Epithelial cell of proximal tubule (primary cell): ENCODE measurements at regions not wholly inside any gene's neighbourhood (a gene's known extent, or its start where the extent isn't known, plus 50 kb on each side); places are given as distances from the start of the nearest gene placed in this dataset.

Experiments
- DNase-seq: peaks from one replicate; pipeline ENCODE4 v3.0.0-alpha.2; 2011; ENCODE audit warnings: low read depth
- H3K4me3 ChIP-seq: 2 replicates; pipeline ENCODE4 v1.5.1; 2011; ENCODE audit warnings: low read depth, mild to moderate bottlenecking, low read length
- CTCF ChIP-seq: conservative IDR thresholded peaks from 2 replicates; pipeline ENCODE4 v1.5.1; 2012; ENCODE audit warnings: low read depth, mild to moderate bottlenecking, low read length

DNA sequence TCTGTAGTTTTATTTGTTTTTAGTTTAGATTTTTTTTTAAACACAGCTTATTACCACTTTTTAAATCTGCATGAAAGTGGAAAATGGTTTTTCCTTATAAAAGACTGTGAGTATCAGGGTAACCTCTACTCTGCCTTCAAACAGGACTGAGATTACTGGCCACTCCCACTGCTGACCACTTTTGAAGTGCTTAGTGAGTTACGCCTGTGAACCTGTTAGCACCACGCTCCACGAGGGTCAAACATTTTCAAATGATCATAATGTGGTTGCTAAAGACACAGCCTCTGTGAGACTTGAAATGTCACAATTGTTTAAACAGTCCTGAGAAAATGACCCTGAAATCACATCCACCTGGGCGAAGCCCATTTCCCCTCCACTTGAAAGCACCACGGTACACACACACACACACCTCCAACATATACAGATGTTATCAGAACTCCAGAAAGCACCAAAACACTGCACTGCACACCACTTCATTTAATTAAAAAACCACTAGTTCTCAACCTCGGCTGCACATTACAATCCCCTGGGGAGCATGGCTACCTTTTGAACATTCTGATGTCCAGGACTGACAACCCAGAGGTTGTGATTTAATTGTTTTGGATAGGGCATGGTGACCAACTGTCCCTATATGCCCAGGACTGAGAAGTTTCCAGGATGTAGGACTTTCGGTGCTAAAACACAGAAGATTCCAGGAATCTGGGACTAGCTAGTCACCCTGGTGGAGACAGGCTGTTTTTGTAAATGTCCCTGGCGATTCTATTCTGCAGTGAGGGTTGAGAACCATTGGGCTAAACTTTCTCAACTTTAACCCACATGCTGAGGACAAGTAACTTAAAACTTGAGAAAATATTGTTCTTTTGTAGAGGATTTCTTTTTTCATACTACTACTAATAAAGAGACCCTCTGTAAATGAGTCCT is 176.4 kb upstream of the MYLIP start:
- no peak overlapping the region for H3K4me3 ChIP-seq
- TF ChIP-seq CTCF = no peak
- no peak for DNase-seq

DNA sequence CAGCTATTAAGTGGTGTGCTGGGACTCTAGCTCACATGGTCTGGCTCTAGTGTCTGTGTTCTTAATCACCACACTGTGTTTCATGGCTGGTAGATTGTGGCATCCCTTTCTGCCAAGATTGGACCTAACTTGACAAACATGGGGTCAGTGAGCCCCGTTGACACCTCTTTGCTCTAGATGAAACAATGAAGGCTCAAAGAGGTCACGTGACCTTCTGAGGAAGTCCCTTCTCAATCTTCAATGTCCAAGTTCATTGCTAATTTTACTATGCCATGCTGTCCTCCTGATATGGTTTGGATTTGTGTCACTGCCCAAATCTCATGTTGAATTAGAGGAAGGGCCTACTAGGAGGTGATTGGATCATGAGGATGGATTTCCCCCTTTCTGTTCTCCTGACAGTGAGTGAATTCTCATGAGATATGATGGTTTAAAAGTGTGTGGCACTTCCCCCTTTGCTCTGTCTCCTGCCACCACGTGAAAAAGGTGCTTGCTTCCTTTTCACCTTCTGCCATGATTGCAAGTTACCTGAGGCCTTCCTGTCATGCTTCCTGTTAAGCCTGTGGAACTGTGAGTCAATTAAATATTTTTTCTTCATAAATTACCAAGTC is 177.8 kb upstream of the MYLIP start:
- H3K4me3 ChIP-seq = no peak overlapping the region
- TF ChIP-seq CTCF = no peak

DNA sequence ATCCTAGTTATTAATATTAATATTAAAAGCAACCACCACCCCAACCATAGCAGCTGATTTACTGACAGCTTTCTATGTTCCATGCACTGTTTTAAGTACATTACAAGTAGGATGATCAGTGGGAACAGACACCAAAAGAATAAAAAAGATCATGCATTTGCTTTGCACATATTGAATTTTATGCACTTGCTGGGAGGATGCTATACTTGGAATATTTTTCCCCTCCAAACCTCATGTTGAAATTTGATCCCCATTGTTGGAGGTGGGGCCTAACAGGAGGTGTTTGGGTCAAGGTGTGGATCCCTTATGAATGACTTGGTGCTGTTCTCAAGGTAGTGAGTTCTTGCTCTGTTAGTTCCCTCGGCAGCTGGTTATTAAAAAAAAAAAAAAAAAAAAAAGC is 178.9 kb upstream of the MYLIP start:
- no peak overlapping the region for H3K4me3 ChIP-seq
- no peak for TF ChIP-seq CTCF

More for the DNA sequence above, 177.8 kb upstream of the MYLIP start:
- DNase-seq = no peak

DNA sequence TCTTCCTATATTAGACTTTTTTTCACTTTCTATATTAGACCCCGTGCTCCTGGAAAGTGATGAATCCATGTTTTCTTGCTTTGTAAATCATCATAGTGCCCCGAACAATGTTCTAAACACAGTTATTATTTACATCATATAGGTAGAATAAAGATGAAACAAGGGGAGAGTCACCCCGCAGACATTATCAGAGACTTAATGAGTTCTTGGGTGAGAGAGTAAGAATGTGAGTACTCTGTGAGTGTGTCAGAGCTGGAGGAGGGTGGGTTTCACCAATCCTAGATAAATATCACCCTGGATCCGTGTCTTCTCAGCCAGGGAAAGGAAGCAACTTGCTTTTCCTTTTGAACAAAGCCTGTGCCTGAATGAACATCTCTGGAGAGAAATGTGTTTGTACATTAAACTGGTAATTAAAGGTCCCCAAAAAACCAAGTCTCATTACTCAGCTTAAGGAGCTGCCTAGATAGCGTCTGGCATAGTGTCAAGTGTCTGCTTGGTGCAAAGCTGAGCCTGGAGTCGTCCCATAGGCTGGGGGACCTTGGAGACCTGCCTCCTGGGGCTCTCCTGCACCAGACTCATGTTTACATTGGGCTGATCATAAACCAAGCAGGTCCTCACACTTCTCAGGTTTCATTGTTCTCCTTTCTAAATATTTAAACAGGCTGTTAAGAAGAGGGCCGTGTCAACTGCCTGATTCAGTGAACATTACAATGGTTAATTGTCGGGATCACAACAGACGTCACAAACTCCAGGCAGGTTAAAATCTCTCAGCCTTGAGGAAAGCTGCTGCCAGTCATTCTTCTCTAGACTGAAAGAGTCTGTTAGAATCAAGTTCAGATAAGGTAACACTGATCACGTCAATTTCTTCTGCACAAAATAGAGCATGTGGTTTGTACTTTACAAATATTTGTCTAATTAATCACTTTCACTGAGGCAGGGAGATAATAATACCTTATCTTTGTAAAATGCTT is 179.7 kb upstream of the MYLIP start:
- no peak for TF ChIP-seq CTCF
- DNase-seq = peak; percentile 74
- no peak overlapping the region for H3K4me3 ChIP-seq

More for the DNA sequence above, 178.9 kb upstream of the MYLIP start:
- no peak for DNase-seq

DNA sequence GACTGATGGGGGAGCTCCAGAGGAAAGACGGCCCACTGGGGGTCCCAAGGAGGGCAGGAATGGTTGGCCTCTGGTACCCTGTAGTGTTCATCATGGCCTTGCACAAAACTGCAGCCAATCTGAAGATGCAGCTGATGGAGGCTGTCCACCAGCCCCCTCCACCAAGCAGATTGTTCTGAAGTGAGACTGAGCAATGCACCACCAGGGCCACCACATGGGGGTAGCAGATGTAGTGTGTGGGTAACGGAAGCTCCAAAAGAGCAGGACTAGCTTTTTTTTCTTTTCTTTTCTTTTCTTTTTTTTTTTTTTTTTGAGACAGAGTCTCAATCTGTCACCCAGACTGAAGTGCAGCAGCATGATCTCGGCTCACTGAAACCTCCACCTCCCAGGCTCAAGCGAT is 181.0 kb upstream of the MYLIP start:
- no peak for DNase-seq
- no peak overlapping the region for H3K4me3 ChIP-seq
- no peak for TF ChIP-seq CTCF

DNA sequence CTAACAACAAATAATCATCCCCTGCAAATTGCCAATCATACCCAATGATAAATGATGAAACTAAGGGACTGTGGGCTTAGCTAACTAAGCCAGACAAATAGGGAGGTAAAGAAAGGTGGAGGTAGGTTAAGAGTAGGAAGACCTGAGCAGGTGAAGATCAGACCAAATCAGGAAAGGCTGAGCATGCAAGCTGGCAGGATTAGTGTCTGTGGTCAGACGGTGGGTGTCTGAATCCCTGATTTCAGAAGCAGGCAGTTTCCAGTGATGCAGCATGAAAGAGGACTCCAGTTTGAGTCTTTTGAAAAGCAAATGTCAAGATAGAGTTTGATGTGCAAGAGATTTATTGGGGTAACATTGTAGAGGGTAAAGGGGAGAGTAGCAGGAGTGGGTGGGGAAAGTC is 181.4 kb upstream of the MYLIP start:
- no peak overlapping the region for H3K4me3 ChIP-seq
- TF ChIP-seq CTCF = no peak
- no peak for DNase-seq
